ENCODE measurements at regions not wholly inside any gene's neighbourhood (a gene's known extent, or its start where the extent isn't known, plus 50 kb on each side); places are given as distances from the start of the nearest gene placed in this dataset.

DNA sequence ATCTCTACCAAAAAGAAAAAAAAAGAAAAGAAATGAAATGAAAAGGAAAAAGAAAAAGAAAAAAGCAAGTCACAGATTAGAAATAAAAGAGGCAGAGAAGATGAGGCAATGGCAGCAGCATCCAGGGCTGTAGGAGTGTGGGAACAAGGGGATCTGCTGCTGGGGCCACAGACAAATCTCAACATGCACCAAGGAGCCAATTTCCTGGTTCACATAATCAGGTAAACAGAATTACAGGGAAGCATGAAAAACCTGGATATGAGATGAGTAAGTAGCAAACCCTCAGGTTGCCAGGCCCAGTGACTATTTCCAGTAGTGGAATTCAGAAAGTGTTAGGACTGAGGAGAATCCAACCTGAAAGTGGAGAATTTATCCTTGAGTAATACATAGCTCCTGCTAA lies 77.4 kb upstream of the ARHGAP28 start:
- no peak overlapping the region for H2AFZ ChIP-seq (ENCODE audit: low read length)
- H3K79me2 ChIP-seq (ENCODE audit: insufficient read depth, low read length) = no peaks in the 10 kb centered on the region
- no peaks in the 10 kb centered on the region for H3K9me3 ChIP-seq (ENCODE audit: low read length)
- POLR2A ChIA-PET = no interaction called here
- CTCF ChIA-PET (ENCODE audit: low intra/inter-chr PET ratio, low total read pairs) = no interaction called here
- ATAC-seq (no peak), FAIRE-seq (no peak), DNase-seq (ENCODE audit: low spot score) (no peak)
- in situ Hi-C loops (cut with HindIII; ENCODE audit: extremely low pct_ligation_motif_present, low pct_unique_long_range_greater_than_20kb) = no loop called here
- no peak overlapping the region for H3K4me3 ChIP-seq (replicated peaks in 1 of 3; ENCODE audit: insufficient read depth in 1 of 3, low read depth in 2 of 3, low read length in 3 of 3)
- H3K4me1 ChIP-seq (ENCODE audit: insufficient read depth, low read length) = no peaks in the 10 kb centered on the region
- BruUV-seq (replicated peaks) = no TSS peak
- H3K4me2 ChIP-seq (ENCODE audit: low read depth, low read length) = no peak overlapping the region
- no peak overlapping the region for H3K9ac ChIP-seq (ENCODE audit: insufficient read depth, low read depth, low read length)
- no peaks in the 10 kb centered on the region for H3K36me3 ChIP-seq (replicated peaks in 1 of 2; ENCODE audit: control insufficient read depth in 1 of 2, insufficient read depth in 2 of 2, low read length in 2 of 2)
- intact Hi-C loops (cut with micrococcal nuclease; ENCODE audit: unreplicated experiment) = no loop called here
- no peaks in the 10 kb centered on the region for H4K20me1 ChIP-seq (ENCODE audit: insufficient read depth, low read length)
- peaks cover 1 to 8% of the 10 kb centered on the region in 2 experiments; a peak in 2 of 5 replicates for H3K27me3 ChIP-seq (ENCODE audit: control insufficient read depth in 1 of 2, insufficient read depth in 2 of 2, low read length in 2 of 2)
- TF ChIP-seq ZNF547 (CRISPR knock-in tag; IDR thresholded peaks at IDR 0.05) = no peak
- TF ChIP-seq ZNF430 (CRISPR knock-in tag; IDR thresholded peaks at IDR 0.05) = no peak
- TF ChIP-seq BCL6 (CRISPR knock-in tag; IDR thresholded peaks at IDR 0.05) = no peak
- H3K27ac ChIP-seq (ENCODE audit: extremely low read length, insufficient read depth, low read length) = no peak overlapping the region

DNA sequence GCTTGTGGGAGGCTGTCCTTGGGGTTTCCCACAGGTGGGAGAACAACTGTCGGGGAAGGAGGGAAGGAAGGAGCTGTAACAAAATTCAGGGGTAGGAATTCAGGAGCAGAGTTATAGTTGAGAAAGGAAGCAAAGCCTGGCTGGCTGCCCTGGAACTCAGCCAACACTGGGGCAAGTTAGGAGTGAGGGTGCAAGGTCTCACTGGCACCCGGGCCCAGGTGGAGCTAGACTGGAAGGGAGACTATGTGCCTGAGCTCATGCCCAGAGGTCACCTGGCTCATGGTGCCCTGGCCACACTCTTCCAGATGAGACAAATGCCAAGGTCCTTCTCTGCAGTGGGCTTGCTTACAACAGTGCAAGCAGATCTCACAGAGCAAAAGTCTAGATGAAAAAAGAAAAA lies 75.6 kb upstream of the ARHGAP28 start:
- ChIA-PET POLR2A (no interaction called here), CTCF (ENCODE audit: low intra/inter-chr PET ratio, low total read pairs) (no interaction called here)
- in situ Hi-C loops (cut with HindIII; ENCODE audit: extremely low pct_ligation_motif_present, low pct_unique_long_range_greater_than_20kb) = no loop called here
- Histone ChIP-seq H2AFZ (ENCODE audit: low read length) (no peak overlapping the region), H3K9me3 (ENCODE audit: low read length) (no peaks in the 10 kb centered on the region), H3K4me1 (ENCODE audit: insufficient read depth, low read length) (no peaks in the 10 kb centered on the region), H3K4me2 (ENCODE audit: low read depth, low read length) (no peak overlapping the region), H3K9ac (ENCODE audit: insufficient read depth, low read depth, low read length) (no peak overlapping the region), H3K79me2 (ENCODE audit: insufficient read depth, low read length) (no peaks in the 10 kb centered on the region), H4K20me1 (ENCODE audit: insufficient read depth, low read length) (no peaks in the 10 kb centered on the region), H3K36me3 (replicated peaks in 1 of 2; ENCODE audit: control insufficient read depth in 1 of 2, insufficient read depth in 2 of 2, low read length in 2 of 2) (no peaks in the 10 kb centered on the region), H3K27me3 (ENCODE audit: control insufficient read depth in 1 of 2, insufficient read depth in 2 of 2, low read length in 2 of 2) (peaks cover 1 to 7% of the 10 kb centered on the region in 2 experiments; a peak in 2 of 5 replicates), H3K27ac (ENCODE audit: extremely low read length, insufficient read depth, low read length) (no peak overlapping the region), H3K4me3 (replicated peaks in 1 of 3; ENCODE audit: insufficient read depth in 1 of 3, low read depth in 2 of 3, low read length in 3 of 3) (no peak overlapping the region)
- BruUV-seq (replicated peaks) = no TSS peak
- FAIRE-seq (no peak), DNase-seq (ENCODE audit: low spot score) (no peak), ATAC-seq (no peak)
- 18% methylated on average over 2 of the region's 2 CpGs for WGBS (ENCODE audit: low lambda C conversion rate)
- intact Hi-C loops (cut with micrococcal nuclease; ENCODE audit: unreplicated experiment) = no loop called here
- TF ChIP-seq SMYD3 (CRISPR knock-in tag; IDR thresholded peaks at IDR 0.05) = no peak
- no peak for TF ChIP-seq ZNF749 (CRISPR knock-in tag; IDR thresholded peaks at IDR 0.05; ENCODE audit: borderline replicate concordance)
- no peak for TF ChIP-seq ZNF841 (CRISPR knock-in tag; IDR thresholded peaks at IDR 0.05; ENCODE audit: borderline replicate concordance)
- TF ChIP-seq, protein P1, sequence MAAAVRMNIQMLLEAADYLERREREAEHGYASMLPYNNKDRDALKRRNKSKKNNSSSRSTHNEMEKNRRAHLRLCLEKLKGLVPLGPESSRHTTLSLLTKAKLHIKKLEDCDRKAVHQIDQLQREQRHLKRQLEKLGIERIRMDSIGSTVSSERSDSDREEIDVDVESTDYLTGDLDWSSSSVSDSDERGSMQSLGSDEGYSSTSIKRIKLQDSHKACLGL (CRISPR knock-in tag; IDR thresholded peaks at IDR 0.05) = no peak
- TF ChIP-seq EED (CRISPR knock-in tag; IDR thresholded peaks at IDR 0.05) = no peak
- no peak for TF ChIP-seq DMAP1 (CRISPR knock-in tag; IDR thresholded peaks at IDR 0.05)
